ENCODE measurements at regions not wholly inside any gene's neighbourhood (a gene's known extent, or its start where the extent isn't known, plus 50 kb on each side); places are given as distances from the start of the nearest gene placed in this dataset.

DNA sequence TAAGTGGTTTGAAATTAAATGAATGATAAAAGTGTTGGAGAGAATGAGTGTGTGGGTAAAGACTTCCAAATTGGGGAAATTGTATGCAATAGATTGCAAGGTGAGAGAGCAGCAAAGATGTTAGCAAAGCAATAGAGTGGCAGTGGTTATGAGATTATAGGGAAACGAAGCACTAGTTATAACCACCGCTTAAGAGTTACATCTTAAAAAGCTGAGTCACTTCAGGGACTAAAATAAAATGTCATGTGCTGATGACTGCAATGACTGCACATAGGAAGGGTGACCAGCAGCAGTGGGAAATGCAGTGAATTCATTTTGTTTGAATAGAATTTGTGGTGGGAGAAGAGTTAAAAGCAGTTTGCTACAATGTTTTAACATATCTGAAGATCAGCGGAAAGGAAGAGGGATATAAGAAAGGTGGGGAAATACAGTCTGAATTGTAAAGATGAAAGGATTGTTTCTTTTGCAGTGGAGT lies 127.3 kb downstream of the RAP2B start:
- no peak for DNase-seq (ENCODE audit: extremely low spot score)
- TF ChIP-seq, protein P1, sequence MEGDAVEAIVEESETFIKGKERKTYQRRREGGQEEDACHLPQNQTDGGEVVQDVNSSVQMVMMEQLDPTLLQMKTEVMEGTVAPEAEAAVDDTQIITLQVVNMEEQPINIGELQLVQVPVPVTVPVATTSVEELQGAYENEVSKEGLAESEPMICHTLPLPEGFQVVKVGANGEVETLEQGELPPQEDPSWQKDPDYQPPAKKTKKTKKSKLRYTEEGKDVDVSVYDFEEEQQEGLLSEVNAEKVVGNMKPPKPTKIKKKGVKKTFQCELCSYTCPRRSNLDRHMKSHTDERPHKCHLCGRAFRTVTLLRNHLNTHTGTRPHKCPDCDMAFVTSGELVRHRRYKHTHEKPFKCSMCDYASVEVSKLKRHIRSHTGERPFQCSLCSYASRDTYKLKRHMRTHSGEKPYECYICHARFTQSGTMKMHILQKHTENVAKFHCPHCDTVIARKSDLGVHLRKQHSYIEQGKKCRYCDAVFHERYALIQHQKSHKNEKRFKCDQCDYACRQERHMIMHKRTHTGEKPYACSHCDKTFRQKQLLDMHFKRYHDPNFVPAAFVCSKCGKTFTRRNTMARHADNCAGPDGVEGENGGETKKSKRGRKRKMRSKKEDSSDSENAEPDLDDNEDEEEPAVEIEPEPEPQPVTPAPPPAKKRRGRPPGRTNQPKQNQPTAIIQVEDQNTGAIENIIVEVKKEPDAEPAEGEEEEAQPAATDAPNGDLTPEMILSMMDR (IDR thresholded peaks at IDR 0.05; ENCODE audit: control extremely low read depth, extremely low read depth, low read depth, missing control alignments): no peak
- POLR2A ChIA-PET: no interaction called here
- CTCF ChIA-PET: interaction anchor here (1.8 kb wide), 1 partner anchor 20 kb away, joined by 5 read pairs; no protein-coding TSS in a partner anchor

DNA sequence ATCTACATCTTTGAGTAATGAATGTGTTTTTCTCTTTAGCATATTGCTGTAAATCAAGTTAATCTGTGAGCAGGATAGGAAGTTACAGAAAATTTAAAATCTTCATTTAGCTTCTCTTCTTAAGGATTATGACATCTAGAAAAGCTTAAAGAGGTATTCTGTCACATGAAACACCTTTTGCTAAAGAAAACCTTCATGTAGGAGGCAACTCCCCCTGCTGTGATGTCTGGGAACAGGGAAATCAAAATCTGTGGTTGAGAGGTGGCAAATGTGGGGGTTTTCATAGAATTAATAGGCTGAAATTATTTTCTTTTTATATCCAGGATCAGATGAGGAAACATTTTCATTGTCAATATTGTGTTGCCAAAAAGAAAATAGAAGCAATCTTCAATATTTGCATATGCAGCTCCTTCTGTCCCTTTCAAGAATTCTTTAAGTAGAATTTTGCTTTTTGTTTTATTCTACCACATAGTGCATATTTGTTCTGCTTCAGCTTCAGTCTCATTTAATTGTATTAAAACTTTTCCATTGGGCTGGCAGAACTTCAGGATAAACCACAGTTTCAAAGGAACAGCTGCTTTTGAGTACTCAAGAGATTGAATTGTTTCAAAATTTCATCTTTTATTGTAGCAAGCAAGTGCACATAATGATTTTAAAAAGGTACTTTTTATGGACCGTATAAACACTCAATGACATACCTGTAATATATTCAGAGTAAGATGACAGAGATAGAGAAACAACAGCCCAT lies 128.4 kb downstream of the RAP2B start:
- CTCF ChIA-PET: interaction anchor here (0.9 to 1.8 kb wide), 7 partner anchors 9 to 175 kb away, joined by 3 to 8 read pairs (median 3); no protein-coding TSS in a partner anchor
- TF ChIP-seq, protein P1 (IDR thresholded peaks at IDR 0.05; ENCODE audit: control extremely low read depth, extremely low read depth, low read depth, missing control alignments): peak; percentile 24
- DNase-seq (ENCODE audit: extremely low spot score): no peak
- POLR2A ChIA-PET: no interaction called here

DNA sequence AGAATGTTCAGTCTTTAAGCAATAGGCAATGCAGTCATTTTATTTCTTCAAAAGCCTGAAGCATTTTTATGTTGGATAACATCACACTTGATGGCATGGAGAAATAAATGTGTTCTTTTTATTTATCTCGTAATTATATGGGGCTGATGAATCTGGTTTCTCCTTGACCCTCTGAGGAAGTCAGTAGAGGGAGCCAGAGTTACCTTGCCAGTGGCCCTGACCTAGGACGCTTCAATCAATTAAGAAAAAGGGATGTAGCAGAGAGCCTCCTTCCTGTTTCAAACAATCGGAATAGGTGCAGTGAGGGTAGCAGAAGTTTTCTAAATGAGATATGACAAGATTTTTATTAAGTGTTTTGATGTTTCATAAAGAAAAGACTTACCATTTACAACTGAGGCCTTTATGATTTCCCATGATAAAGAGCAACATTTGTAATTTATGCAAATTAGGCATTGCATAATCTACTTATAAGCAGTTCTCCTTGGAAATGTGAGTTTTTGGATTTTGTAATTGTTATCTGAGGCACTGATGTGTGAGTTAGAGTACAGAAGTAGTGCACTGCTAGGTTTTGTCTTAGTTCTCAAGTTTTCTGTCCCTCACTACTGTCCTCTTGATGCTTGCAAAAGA lies 129.1 kb downstream of the RAP2B start:
- DNase-seq (ENCODE audit: extremely low spot score): peak; percentile 24
- ChIA-PET POLR2A (no interaction called here), CTCF (interaction anchor here (0.9 to 1.8 kb wide), 7 partner anchors 9 to 175 kb away, joined by 3 to 8 read pairs (median 3); no protein-coding TSS in a partner anchor)
- TF ChIP-seq, protein P1 (IDR thresholded peaks at IDR 0.05; ENCODE audit: control extremely low read depth, extremely low read depth, low read depth, missing control alignments): peak; percentile 54

DNA sequence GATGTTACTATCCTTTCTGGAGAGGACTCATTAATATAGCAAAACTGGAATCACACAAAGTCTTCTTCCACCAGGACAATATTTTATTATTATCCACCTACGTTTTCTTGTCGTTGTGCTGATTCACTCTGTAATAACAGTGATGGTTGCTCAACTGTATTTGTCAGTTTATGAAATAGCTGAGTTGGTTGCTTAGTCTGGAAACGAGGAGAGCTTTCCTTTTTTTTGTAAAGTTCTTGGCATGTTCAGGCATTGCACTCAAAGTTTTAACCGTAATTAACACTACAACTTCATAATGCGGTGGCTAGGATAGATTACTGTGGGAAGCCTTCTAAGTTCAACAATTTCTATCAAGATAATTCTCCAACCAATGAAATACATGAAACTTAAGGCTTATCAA lies 131.2 kb downstream of the RAP2B start:
- CTCF ChIA-PET: interaction anchor here (0.7 to 2.0 kb wide), 2 partner anchors 14 to 25 kb away, joined by 3 to 4 read pairs; no protein-coding TSS in a partner anchor
- TF ChIP-seq, protein P1 (IDR thresholded peaks at IDR 0.05; ENCODE audit: control extremely low read depth, extremely low read depth, low read depth, missing control alignments): no peak
- no peak for DNase-seq (ENCODE audit: extremely low spot score)
- POLR2A ChIA-PET: no interaction called here

DNA sequence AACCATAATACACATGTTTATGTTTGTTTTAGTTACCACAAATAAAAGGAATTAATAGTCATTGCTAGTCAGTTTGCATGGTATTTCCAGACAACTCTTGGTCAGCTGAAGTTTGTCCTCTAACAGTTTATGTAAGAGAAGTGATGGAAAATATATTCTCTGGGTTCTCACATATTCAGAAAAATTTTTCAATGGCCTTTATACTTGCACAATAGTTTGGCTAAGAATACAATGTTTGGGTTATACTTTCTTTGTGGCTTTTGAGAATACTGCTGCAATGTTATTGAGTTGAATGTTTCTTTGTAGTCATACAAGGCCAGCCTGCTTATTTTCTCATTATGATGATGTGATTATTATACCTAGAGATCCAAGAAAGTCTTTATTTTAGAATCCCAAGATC lies 133.9 kb downstream of the RAP2B start:
- CTCF ChIA-PET: no interaction called here
- DNase-seq (ENCODE audit: extremely low spot score): no peak
- POLR2A ChIA-PET: no interaction called here
- TF ChIP-seq, protein P1 (IDR thresholded peaks at IDR 0.05; ENCODE audit: control extremely low read depth, extremely low read depth, low read depth, missing control alignments): no peak

DNA sequence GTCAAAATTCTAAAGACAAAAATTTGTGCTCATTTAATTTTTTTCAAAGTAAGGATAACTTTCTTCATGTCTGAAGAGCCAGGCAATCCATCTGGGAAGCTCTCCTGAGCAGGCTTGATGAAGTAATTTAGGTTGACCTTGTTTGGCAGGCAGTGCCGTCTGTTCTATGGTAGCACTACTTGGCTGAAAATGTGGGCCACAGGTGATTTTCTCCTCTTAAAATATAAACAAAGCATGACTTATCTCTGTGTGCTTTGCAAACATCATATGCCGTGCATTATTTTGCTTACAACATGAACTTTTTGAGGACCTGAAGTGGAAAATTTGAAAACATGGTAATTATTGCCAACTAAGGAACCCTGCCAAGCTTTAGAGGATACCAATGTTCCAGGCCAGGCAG lies 143.2 kb downstream of the RAP2B start:
- TF ChIP-seq, protein P1 (IDR thresholded peaks at IDR 0.05; ENCODE audit: control extremely low read depth, extremely low read depth, low read depth, missing control alignments): no peak
- ChIA-PET POLR2A (no interaction called here), CTCF (no interaction called here)
- no peak for DNase-seq (ENCODE audit: extremely low spot score)
